GM19467 (cell line): ENCODE measurements at regions not wholly inside any gene's neighbourhood (a gene's known extent, or its start where the extent isn't known, plus 50 kb on each side); places are given as distances from the start of the nearest gene placed in this dataset.
A peak's percentile ranks its signal among the peaks of the same experiment; 100 is the strongest.

Source experiments
- ATAC-seq: cut with Tn5 transposase; IDR thresholded peaks from one replicate; pipeline ENCODE4 v1.9.1; 2021; ENCODE audit warnings: mild to moderate bottlenecking, moderate library complexity; ENCODE audit not compliant: unreplicated experiment

DNA sequence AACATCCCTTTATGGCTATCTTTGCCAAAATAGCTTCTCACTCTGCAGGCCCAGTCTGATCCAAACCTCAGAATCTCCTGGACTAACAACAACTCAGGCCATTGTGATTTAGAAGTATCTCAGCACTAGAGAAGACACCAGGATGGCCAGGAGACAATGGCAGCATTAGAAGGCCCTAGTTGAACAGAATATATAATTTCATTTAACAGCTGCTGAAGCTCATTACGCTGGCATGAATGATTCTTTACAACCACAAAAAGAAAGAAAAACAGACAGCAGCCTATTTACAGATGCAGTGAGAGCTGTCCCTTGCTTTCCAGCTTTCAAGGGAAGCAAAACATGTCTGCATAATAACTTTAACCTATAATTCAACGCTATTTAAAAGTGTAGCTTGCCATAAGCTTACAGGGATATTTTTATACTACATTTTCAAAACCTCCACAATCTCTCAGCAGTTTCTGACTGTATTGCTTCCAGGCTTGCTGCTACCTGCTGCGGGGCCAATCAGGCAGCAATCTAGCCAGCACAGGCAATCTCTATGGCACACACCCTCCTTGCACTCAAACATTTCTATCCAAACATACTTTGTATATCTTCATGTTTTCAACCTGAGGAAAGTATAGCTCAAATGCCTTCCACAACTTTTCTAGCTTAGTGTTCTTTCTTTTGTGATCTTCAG lies 107.3 kb downstream of the OGFRL1 start:
- no peak for ATAC-seq

DNA sequence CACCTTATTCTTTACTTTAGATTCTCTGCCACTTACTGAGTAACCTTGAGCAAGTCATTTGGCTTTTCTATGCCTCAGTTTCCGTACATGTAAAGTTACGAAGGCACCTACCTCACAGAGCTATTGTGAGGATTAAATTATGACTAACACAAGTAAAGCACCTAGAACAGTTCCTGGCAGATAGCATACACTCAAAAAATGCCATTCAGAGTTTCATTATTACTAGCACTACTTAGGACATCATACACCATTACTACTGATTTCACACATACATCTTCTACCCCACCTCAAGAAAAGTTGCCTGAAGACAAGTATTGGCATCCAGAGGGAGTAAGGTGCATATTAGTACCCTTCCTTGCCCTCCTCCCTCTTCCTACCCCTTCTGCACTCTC lies 107.8 kb downstream of the OGFRL1 start:
- peak; percentile 78 for ATAC-seq

DNA sequence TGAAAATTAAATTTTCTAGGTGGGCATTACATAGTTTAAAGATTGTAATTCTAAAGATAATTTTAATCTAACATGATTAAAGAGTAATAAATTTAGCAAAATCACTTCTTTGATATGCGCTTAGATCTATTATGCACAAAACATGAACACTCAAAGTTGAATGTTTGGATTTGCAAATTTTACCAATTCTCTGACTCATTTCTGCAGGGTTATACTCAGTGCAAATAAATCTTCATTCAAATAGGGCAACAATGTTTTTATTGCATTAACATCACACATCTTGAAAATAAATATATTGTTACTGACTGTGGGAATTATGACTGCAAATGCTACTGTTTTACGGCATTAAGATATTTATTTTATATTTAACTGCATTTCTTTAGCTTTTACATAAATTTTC lies 110.7 kb downstream of the OGFRL1 start:
- ATAC-seq, result no peak

DNA sequence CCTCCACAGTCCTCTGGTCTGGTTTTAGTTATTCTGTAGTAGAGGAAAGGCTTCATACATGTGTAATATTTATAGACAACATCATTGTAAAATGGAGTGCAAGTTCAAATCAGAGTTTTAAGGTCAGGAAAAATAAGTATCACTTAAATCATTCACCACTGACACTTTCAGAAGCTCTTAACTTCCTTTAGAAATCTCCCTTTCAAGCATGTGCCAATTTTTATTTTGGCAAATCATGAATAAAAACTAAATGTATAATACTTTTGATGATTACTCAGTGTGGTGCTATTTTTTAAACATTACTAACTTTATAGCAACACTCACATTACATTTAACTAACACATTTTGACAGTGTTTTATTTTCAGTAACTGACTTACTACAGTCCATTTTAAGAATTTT lies 112.2 kb downstream of the OGFRL1 start:
- no peak for ATAC-seq

DNA sequence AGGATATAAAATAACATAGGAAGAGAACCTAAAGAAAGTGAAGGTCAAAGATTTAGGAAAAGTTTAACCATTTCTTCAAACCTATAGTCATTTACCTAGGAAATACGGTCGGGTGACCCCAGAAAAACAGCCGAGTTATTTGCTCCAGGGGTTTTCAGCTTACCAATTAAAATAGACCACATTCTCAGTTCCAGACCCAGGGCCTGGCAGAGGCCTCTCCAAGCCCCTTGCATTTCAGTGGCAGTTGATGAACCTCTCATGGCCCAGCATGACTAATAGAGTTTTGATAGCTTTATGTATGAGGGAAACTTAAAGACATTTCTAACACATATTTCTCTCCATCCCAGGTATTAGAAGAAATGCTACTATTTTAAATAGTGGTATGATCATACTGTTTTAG lies 113.5 kb downstream of the OGFRL1 start:
- ATAC-seq, result peak; percentile 75

DNA sequence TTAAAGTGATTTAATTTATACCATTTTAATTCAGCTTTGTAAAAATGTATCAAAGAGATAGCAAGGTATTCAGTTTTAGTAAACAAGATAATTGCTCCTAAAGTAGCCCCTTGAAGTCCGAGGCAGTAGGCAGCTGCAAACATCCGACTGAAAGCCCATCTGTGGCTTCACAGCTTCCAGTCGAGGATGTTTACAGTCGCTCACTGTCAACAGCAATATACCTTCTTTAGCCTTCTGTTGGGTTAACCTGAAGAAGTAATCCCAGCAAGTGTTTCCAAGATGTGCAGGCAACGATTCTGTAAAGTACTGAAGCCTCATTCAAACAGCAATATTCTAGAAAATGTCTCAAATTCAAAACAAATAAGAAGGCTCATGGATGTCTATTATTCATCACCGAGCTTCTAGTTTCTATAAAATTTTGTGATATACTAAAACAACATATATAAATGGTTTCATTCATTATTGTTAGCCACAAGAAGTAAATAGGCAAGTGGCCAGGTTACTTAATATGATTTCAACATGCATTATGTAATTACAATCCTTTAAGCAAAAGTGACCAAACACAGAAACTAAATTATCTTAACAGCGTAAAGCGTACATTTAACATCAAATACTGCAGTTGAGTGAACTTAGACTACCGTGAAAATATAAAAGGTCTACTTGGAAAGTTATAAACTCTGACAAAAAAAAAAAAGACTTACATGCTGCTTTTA lies 115.0 kb downstream of the OGFRL1 start:
- ATAC-seq, result no peak

DNA sequence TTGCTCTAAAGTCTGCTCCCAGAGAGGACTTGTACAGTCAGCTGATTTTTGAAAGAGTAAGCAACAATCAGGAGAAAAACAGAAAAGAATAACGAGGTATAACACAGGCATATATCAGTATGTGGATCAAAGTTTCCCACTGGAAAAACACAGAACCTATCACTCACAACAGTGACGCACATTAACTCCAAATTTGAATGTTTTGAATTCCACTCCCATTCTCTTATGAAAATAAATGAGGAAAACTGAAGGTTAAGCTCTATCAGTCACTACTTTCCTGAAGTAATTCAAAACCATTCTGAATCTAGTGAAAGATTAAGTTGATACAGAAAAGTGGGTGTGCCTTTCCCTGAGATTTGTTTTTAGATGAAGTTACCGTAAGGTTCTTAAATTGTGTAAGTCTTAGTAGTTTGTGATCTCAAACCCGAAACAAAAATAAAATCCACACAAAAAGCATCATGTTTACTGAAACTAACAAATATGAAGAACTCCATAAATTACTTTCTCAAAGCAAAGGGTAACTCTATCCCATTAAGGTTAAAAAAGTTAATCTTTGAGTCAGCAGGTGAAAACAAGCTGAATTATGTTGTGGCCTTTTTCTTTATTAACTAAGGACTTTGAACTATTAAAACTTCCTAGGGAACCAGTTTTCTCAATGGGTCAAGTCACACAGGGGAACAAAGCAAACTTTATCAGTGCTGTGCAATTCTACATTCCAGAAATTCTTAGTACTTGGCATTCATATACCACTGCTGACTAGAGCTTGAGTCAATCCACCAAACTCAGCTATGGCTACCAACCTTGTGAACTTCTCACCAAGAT lies 115.7 kb downstream of the OGFRL1 start:
- no peak for ATAC-seq

DNA sequence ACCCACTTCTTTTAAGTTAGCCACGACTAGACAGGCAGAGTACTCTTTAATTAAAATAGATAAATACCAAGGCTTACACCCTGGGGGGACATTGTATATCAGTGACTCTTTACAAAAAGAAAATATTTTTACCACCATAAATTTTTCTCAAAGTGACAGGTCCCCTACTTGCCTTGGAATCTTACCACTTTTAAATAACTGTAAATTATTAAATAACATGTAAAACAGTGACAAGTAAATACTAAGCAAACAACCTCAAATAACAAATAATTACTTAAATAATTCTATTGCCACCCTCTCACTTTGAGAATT lies 116.3 kb downstream of the OGFRL1 start:
- no peak for ATAC-seq

DNA sequence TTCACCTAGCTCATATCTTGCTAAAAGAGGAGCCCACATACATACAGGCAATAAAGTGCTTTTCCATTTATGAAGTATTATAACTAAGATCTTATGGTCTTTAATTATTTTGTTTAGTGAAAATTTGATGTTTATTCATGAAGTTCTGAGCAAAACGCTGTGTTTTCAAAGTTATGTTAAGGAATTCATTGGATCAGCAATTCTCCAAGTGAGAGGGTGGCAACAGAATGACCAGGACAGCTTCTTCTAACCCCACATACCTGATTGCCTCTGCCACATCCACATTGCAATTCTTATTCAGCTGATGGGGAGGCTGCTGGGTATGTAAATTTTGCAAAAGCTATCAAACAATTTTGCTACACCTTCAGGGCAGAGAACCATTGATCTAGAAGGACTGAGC lies 116.8 kb downstream of the OGFRL1 start:
- no peak for ATAC-seq

DNA sequence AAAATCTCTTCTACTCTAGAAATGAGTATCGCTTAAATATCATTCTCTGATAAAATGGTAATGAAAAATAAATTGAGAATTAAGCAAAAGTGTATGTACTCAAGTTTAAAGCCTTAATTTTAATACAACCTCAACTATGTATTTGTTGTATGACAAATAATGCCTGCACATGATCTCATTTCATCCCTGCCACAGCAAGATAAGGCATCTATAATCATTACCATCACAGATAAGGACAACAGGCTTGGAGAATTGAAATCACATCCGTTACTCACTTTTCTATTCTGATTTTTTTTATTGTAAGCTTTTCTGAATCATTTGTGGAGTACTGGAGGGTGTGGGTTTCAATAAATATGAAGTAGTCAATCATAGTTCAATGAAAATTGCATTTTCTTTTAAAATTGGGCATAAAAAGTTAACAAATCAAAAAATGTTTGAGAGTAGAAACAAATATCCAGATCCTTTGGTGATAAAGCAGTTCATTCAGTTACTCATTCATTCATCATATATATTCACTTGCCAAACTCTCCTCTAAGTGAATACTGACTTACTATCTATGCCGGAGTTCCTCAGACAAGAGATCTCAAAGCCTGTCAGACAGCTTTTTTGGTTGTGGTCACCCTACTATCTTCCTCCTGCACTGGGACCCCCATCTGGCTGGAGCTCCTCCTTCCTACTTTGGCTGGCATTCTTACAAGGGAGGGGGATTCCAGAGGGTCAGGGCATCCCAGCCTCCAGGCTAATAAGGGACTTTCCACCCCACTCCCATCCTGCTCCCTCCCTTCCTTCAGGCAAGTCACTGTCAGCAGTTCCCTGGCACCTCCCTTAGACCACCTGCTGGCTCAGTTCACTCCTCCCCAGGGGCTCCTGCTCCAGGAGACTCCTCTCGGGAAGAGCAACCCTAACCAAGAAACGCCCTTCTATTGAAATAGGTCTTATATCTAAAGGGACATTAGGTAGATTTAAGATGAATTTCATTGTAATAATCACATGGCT lies 118.6 kb downstream of the OGFRL1 start:
- no peak for ATAC-seq

DNA sequence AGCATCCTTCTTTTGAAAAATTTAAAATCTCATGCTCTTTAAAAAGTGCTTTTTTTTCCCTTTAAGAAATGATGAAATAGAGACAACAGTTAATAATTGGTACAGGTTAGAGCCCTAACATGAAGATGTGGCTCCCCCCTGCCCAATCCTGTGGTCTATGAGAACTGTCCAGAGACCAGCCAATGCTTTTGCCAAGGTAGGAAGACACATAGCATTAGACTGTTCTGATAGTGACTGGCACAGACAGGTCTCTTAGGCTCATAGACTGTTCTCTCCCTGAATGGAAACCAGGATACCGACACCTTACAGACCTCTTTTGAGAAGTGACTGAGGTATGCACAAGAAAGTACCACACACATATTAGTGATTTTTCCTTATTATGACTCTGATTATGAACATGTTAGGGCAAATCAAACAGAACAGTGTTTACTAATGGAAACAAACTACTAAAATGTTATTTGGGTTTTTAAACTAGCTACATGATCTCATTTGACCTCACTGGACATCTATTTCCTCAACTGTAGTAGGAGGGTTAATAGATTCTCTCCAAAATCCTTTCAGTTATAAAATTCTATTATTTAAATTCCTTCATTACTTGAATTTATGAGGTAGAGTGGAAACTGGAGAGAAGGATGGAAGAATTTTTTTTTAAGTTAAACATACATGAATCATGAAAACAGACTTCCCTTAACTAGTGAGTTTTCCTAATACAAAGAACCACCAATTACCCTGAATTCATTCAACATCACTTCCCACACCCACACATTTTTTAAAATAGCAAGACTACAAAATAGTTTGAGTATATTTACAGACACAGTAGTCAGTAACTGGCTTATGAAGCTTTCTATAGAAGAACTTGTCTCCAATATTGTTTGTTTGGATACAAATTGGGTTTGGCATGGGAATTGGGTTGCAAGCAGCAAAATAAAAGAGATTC lies 120.4 kb downstream of the OGFRL1 start:
- ATAC-seq, result no peak

DNA sequence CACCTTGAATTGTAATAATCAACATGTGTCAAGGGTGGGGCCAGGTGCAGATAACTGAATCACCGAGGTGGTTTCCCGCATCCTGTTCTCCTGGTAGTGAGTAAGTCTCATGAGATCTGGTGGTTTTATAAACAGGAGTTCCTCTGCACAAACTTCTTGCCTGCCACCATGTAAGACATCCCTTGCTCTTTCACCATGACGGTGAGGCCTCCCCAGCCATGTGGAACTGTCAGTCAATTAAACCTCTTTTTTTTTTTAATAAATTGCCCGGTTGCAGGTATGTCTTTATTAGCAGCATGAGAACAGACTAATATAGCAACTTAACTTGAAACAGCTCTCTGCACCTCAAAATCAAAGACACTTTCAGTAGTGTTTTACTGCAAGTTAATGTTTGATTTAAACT lies 121.6 kb downstream of the OGFRL1 start:
- ATAC-seq, result peak; percentile 59

DNA sequence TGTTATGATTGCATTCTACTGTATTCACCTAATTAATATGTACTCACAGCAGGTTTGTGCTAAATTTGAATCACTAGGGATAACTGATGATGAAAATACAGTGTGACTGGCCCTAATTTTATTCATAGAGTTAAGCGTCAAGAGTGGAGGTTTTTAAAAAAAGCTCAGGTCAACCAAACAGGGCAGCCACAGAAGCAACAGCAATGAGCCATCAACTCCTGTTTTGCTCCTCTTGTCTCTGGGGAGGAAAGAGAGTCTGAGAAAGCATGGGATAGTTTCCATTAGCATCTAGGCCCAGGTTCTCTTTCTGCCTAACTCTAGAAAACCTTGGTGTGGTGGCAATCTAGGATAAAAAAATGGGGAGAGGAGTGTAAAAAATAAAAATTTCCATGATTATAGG lies 122.1 kb downstream of the OGFRL1 start:
- peak; percentile 6 for ATAC-seq

DNA sequence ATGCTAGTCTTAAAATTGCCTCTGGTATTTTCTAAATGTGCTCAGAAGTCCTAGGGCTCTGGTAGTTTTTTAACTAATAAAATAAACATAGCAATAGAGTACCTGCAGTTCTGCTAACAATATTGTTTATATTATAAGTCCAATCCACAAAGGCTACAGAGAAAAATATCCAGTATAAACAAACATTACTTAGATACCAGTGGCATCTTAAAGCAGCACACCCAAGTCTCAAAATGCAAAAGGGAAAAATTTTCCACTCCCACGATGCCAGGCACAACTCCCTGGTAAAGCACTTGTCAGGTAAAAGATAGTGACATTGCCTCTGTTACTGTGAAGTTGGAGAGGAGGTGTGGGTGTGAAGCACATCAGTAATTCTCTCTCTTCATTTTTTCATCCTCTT lies 123.3 kb downstream of the OGFRL1 start:
- no peak for ATAC-seq

DNA sequence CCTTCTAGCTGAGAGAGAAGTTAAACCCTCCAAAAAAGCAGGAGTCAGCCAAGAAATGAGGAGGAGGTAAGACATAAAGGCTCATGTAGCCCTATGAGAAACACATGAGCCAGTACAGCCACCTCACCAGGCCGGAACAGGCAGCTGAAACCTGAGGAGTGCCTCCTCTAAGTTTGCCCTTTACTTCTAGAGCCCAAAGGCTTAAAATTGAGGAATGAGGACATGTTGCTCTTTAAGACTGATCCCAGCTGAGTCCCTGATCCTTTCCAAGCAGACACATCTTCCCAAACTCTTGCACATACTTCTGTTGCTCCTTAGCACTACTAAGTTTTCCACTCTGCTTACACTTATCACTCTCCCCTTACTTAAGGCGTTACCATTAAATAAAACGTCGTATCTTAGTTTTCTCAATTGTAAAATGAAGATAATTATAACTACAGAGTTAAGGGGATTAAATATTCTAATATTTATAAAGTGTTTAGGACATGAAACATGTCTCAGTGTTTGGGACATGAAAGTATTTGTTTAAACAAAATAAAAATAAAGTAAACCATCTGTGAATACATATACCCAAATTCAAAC lies 124.0 kb downstream of the OGFRL1 start:
- no peak for ATAC-seq

DNA sequence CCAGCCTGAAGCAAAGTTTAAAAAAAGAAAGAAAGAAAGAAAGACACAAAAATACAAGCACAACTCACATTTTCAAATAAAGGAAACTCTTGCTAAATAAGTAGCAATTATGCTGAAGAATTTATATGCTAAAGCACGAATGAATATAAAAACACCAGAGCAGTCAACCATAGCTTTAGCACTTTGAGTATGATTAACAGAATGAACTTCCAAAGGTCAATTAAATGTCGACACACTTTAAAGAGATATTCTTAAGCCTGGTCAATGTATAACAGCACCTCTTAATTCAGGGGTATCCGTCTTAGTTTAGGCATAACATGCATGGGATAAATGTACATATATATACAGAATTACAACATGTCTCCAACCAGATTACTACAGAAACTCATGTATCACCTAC lies 125.9 kb downstream of the OGFRL1 start:
- ATAC-seq, result no peak

DNA sequence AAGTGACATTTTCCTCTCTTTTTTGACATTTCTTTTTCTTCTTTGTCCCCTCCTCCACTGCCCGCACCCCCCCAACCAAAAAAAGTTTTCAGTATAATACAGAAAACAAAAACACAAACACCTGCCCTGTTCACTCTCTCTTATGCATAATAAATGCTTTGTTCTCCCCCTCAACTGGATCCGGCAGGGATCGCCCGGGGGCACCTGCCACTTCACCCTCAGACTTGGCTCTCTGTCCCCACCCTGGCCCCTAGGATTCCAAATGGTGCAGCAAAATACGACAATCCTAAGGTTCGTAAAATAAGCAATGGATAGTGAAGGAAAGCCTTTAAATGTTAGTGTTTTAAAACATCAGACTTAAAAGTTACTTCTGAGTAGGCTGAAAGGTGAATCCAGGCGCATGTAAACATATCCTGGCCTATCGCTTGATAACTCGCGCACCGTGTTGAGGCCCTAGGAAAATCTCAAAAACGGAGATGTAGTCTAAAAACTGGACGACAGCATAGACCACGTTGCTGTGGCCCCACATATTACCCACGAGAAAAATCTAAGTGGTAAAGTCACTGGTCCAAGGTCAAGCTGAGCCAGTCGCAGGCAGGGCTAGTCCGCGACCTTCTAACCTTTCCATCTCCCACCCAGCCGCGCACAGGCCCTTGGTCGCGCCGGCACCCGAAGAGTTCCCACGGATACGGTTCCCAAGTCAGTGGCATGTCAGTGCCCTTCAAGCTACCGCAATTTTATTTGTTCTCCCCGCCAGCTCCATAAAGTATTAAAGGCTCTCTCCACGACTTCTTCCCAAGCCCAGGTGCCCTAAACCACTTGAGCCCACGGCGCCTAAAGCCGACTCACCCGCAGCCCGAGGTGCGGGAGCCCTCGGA lies 130.8 kb downstream of the OGFRL1 start:
- ATAC-seq, result no peak

DNA sequence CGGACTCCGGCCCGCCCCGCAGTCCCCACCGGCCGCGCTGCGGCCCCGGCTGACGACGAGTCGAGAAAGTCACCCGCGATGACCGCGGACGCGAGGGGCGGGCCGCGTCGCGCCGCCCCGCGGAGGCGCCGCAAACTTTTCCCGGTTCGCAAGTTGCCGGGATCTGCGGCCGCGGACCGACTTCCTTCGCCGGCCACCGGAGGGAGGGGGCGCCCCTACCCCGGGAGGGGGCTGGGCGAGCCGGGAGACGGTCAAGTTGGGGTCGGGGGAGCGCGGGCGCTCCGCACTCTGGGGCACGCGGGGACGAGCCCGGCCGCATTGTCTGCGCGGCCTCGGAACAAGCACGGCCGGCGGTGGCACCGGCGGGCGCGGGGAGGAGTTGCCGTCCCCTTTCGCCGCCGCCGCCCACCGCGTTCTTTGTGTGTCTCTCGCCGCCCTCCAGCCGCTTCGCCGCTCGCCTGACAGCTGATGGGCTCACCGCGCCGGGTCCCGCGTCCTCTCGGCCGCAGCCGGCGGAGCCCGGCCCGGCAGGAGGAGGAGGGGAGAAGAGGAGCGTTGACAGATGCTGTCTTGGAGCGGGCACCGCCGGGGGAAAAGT lies 131.6 kb downstream of the OGFRL1 start:
- ATAC-seq, result peak; percentile 40
